C4-2B (cell line): ENCODE measurements at regions not wholly inside any gene's neighbourhood (a gene's known extent, or its start where the extent isn't known, plus 50 kb on each side); places are given as distances from the start of the nearest gene placed in this dataset.
A peak's percentile ranks its signal among the peaks of the same experiment; 100 is the strongest.

Experiments
- CTCF ChIP-seq: fragments of 450-650 bp; conservative IDR thresholded peaks from 2 replicates; pipeline ENCODE4 v1.5.1; 2017; ENCODE audit warnings: mild to moderate bottlenecking
- ZFX ChIP-seq: fragments of 450-650 bp; IDR thresholded peaks from 2 replicates; pipeline ENCODE4 v1.6.1; 2017

- TF ChIP-seq CTCF (peak; percentile 13; the same call in 1 of the 2 replicates), ZFX (no peak)
Observed at GRCh38 chr1:208475951-208476845, 232.0 kb upstream of the PLXNA2 start.
